ENCODE measurements at regions not wholly inside any gene's neighbourhood (a gene's known extent, or its start where the extent isn't known, plus 50 kb on each side); places are given as distances from the start of the nearest gene placed in this dataset.

GRCh38 chr5:89883967-89884366, 525.6 kb downstream of the CETN3 start:
- TF ChIP-seq POLR2AphosphoS5 (IDR thresholded peaks at IDR 0.05; ENCODE audit: low read depth, low read length) = no peak
- no peak for TF ChIP-seq POLR2A (IDR thresholded peaks at IDR 0.05; ENCODE audit: low read depth, low read length)
- no peak for TF ChIP-seq TAF1 (IDR thresholded peaks at IDR 0.05; ENCODE audit: borderline replicate concordance, low read depth, low read length)

Data from GM12892 (cell line).